Lung (tissue), 11 donors: ENCODE measurements at regions not wholly inside any gene's neighbourhood (a gene's known extent, or its start where the extent isn't known, plus 50 kb on each side); places are given as distances from the start of the nearest gene placed in this dataset.
A peak's percentile ranks its signal among the peaks of the same experiment; 100 is the strongest.

Experiments
- ATAC-seq: fragments of 200-7000 bp; cut with Tn5 transposase; one replicate; pipeline ENCODE4 v1.9.1; 2020; ENCODE audit warnings: moderate number of reproducible peaks; ENCODE audit not compliant: insufficient read depth, low FRiP score
- DNase-seq, 3 donors: peaks; one replicate each; pipeline ENCODE4 v3.0.0-alpha.2; 2013 to 2017
- H3K27ac ChIP-seq, 2 donors: one replicate each; pipeline ENCODE4 v1.5.1; 2013; ENCODE audit warnings: mild to moderate bottlenecking in 2 of 2, moderate library complexity in 2 of 2, control low read depth in 1 of 2, inconsistent platforms in 1 of 2, low read depth in 1 of 2, low read length in 1 of 2
- H3K27me3 ChIP-seq, 3 donors: one replicate each; pipeline ENCODE4 v1.5.1; 2013; ENCODE audit warnings: low read length in 2 of 3; ENCODE audit not compliant: control insufficient read depth in 3 of 3, insufficient read depth in 3 of 3
- H3K36me3 ChIP-seq, 4 donors: one replicate each; pipeline ENCODE4 v1.5.1; 2013; ENCODE audit warnings: low read length in 4 of 4, mild to moderate bottlenecking in 1 of 4, moderate library complexity in 1 of 4; ENCODE audit not compliant: control insufficient read depth in 4 of 4, insufficient read depth in 4 of 4
- H3K4me1 ChIP-seq, 5 donors: one replicate each; pipeline ENCODE4 v1.5.1; 2013; ENCODE audit warnings: low read length in 5 of 5, mild to moderate bottlenecking in 2 of 5, moderate library complexity in 1 of 5; ENCODE audit not compliant: control insufficient read depth in 5 of 5, insufficient read depth in 5 of 5
- H3K4me3 ChIP-seq: one replicate; pipeline ENCODE4 v1.5.1; 2013; ENCODE audit warnings: mild to moderate bottlenecking, control low read depth, moderate library complexity
- H3K9ac ChIP-seq, 2 donors: one replicate each; pipeline ENCODE4 v1.5.1; 2013; ENCODE audit warnings: low read length in 2 of 2, control low read depth in 1 of 2; ENCODE audit not compliant: insufficient read depth in 1 of 2
- H3K9me3 ChIP-seq, 4 donors: one replicate each; pipeline ENCODE4 v1.5.1; 2013; ENCODE audit warnings: low read length in 3 of 4, mild to moderate bottlenecking in 1 of 4, moderate library complexity in 1 of 4; ENCODE audit not compliant: control insufficient read depth in 4 of 4, insufficient read depth in 3 of 4
- WGBS, 2 donors: extraction: QIAGEN DNeasy Blood & Tissue Kit; methylation state at CpG; one replicate each; pipeline ENCODE4 v1.1.7; 2013; 5-methylcytosine and 5-hydroxymethylcytosine counted together
- TF ChIP-seq, protein P1 (sequence below): IDR thresholded peaks from 2 replicates; pipeline ENCODE4 v1.5.1; 2012; ENCODE audit warnings: mild to moderate bottlenecking; ENCODE audit errors: control extremely low read depth, extremely low read depth
- donor health status: control.
- donor health status: control.
- donor health status: Bipolar disorder and iron deficiency.
- donor health status: healthy.
- donor health status: DM: yes; HTN: yes; CAD: no.

GRCh38 chr4:124061413-124061812 lies 651.1 kb downstream of the ANKRD50 start:
- TF ChIP-seq, protein P1, sequence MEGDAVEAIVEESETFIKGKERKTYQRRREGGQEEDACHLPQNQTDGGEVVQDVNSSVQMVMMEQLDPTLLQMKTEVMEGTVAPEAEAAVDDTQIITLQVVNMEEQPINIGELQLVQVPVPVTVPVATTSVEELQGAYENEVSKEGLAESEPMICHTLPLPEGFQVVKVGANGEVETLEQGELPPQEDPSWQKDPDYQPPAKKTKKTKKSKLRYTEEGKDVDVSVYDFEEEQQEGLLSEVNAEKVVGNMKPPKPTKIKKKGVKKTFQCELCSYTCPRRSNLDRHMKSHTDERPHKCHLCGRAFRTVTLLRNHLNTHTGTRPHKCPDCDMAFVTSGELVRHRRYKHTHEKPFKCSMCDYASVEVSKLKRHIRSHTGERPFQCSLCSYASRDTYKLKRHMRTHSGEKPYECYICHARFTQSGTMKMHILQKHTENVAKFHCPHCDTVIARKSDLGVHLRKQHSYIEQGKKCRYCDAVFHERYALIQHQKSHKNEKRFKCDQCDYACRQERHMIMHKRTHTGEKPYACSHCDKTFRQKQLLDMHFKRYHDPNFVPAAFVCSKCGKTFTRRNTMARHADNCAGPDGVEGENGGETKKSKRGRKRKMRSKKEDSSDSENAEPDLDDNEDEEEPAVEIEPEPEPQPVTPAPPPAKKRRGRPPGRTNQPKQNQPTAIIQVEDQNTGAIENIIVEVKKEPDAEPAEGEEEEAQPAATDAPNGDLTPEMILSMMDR: no peak
- DNase-seq: no peak
- no peak for ATAC-seq

DNA sequence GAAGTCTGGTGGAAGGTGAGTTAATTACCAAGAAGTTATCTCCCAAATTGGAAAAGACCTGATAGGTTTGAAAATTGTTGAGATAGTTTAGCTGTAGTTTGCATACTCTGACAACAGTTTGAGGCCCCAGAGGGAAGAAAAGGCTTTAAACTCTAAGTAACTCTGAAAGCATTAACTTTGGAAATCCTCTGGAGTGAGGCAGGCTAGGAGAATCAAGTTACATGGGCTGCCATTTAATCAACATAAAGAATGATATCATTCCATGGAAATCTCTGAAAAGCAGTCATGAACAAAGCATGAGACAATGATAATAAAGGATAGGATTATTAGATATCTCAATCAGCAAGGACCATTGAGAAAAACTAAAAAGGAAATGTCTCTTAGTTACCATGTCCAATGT lies 647.1 kb downstream of the ANKRD50 start:
- H3K27me3 ChIP-seq: no peaks in the 10 kb centered on the region
- ATAC-seq (no peak), DNase-seq (no peak)
- H3K4me3 ChIP-seq: no peak overlapping the region
- peaks cover 0 to 8% (median 5%) of the 10 kb centered on the region in 5 donors for H3K4me1 ChIP-seq
- TF ChIP-seq, protein P1: no peak
- no peak overlapping the region for H3K9ac ChIP-seq
- no peaks in the 10 kb centered on the region for H3K36me3 ChIP-seq
- H3K9me3 ChIP-seq: peaks cover 0 to 5% (median 2%) of the 10 kb centered on the region in 4 donors
- H3K27ac ChIP-seq: no peak overlapping the region

More at GRCh38 chr4:124061413-124061812, 651.1 kb downstream of the ANKRD50 start:
- Histone ChIP-seq H3K27me3 (no peaks in the 10 kb centered on the region), H3K4me3 (no peak overlapping the region), H3K9me3 (no peaks in the 10 kb centered on the region), H3K36me3 (no peaks in the 10 kb centered on the region), H3K9ac (no peak overlapping the region), H3K4me1 (peaks cover 2 to 13% (median 6%) of the 10 kb centered on the region in 5 donors), H3K27ac (peak overlapping the region in 1 of 2 donors; percentile 40)

GRCh38 chr4:124065936-124066335 lies 646.6 kb downstream of the ANKRD50 start:
- Histone ChIP-seq H3K9ac (no peak overlapping the region), H3K36me3 (no peaks in the 10 kb centered on the region), H3K4me1 (peaks cover 0 to 3% (median 0%) of the 10 kb centered on the region in 5 donors), H3K27ac (no peak overlapping the region), H3K27me3 (no peaks in the 10 kb centered on the region), H3K4me3 (no peak overlapping the region), H3K9me3 (peaks cover 0 to 7% (median 2%) of the 10 kb centered on the region in 4 donors)
- DNase-seq: no peak
- ATAC-seq: no peak
- WGBS, 2 donors: 92 to 95% methylated on average over 4 of the region's 4 CpGs
- TF ChIP-seq, protein P1: no peak

GRCh38 chr4:124066595-124066994 lies 645.9 kb downstream of the ANKRD50 start:
- no peak for ATAC-seq
- H3K4me1 ChIP-seq: no peaks in the 10 kb centered on the region
- H3K27ac ChIP-seq: no peak overlapping the region
- H3K36me3 ChIP-seq: no peaks in the 10 kb centered on the region
- no peak overlapping the region for H3K9ac ChIP-seq
- no peaks in the 10 kb centered on the region for H3K27me3 ChIP-seq
- DNase-seq: no peak
- 93% methylated on average over 1 of the region's 1 CpG for WGBS, 2 donors
- H3K9me3 ChIP-seq: peaks cover 0 to 11% (median 5%) of the 10 kb centered on the region in 4 donors
- no peak overlapping the region for H3K4me3 ChIP-seq
- TF ChIP-seq, protein P1: no peak
